ENCODE measurements at regions not wholly inside any gene's neighbourhood (a gene's known extent, or its start where the extent isn't known, plus 50 kb on each side); places are given as distances from the start of the nearest gene placed in this dataset.
A peak's percentile ranks its signal among the peaks of the same experiment; 100 is the strongest.
"Not testable (repeated sequence)": the region's sequence is repeated elsewhere in the genome, so short reads cannot be mapped to it uniquely, and the experiment has no call there.

- Histone ChIP-seq H3K4me2 (ENCODE audit: low read depth, low read length, poor library complexity, severe bottlenecking) (no peak overlapping the region), H3K79me2 (ENCODE audit: low read length) (no peaks in the 10 kb centered on the region), H3K4me3 (ENCODE audit: low read length) (no peak overlapping the region), H3K4me1 (ENCODE audit: low read length) (no peaks in the 10 kb centered on the region), H3K9me3 (ENCODE audit: low read length) (no peaks in the 10 kb centered on the region), H4K20me1 (ENCODE audit: insufficient read depth, low read depth, low read length) (no peaks in the 10 kb centered on the region), H3K9me2 (replicated peaks; ENCODE audit: insufficient read depth, low read length) (no peaks in the 10 kb centered on the region), H3K9ac (ENCODE audit: low read length) (no peak overlapping the region), H3K27ac (ENCODE audit: low read length) (no peak overlapping the region), H3K36me3 (ENCODE audit: insufficient read depth, low read length) (no peaks in the 10 kb centered on the region), H3K27me3 (ENCODE audit: low read length) (no peaks in the 10 kb centered on the region; the same call in 1 of the 2 replicates), H2AFZ (ENCODE audit: low read length) (no peak overlapping the region)
- no peak for DNase-seq
These were observed 151.7 kb upstream of the MOCS2 start for GRCh38 chr5:53261245-53261644.

DNA sequence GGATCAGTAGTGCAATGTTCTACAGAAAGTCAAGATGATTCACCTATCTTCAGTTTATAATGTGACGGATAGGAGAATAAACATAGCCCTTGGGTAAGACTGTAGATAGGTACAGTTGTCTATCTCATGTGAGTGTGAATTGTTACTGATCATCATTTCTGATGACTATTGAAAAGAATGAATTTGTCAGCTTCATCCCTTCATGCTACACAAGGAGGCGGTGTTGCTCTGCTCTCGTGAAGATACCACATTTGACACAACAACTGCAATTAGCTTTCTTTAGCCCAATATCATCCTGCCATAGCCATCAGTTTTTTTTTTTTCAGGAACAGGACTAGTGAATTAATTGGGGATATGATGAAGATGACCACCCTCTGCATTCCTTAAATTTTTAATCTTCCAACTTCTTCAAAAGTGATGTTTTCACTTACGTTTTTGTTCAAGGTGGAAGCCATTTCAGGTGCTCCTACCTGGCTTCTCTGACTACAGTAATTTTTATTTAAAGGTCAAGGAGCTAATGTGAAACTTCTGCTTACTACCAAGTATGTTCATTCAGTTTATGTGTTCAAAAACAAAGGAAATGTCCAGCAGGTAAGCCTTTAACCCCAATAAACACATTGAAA, 152.9 kb upstream of the MOCS2 start:
- no peak overlapping the region for H3K4me3 ChIP-seq (ENCODE audit: low read length)
- DNase-seq = peak; percentile 61
- no peak overlapping the region for H2AFZ ChIP-seq (ENCODE audit: low read length)
- no peaks in the 10 kb centered on the region; the same call in 1 of the 2 replicates for H3K27me3 ChIP-seq (ENCODE audit: low read length)
- H4K20me1 ChIP-seq (ENCODE audit: insufficient read depth, low read depth, low read length) = no peaks in the 10 kb centered on the region
- H3K79me2 ChIP-seq (ENCODE audit: low read length) = no peaks in the 10 kb centered on the region
- H3K4me1 ChIP-seq (ENCODE audit: low read length) = no peaks in the 10 kb centered on the region
- no peak overlapping the region for H3K27ac ChIP-seq (ENCODE audit: low read length)
- no peaks in the 10 kb centered on the region for H3K36me3 ChIP-seq (ENCODE audit: insufficient read depth, low read length)
- no peak overlapping the region for H3K4me2 ChIP-seq (ENCODE audit: low read depth, low read length, poor library complexity, severe bottlenecking)
- H3K9me3 ChIP-seq (ENCODE audit: low read length) = no peaks in the 10 kb centered on the region
- no peaks in the 10 kb centered on the region for H3K9me2 ChIP-seq (replicated peaks; ENCODE audit: insufficient read depth, low read length)
- no peak overlapping the region for H3K9ac ChIP-seq (ENCODE audit: low read length)

GRCh38 chr5:53263151-53263550, 153.6 kb upstream of the MOCS2 start:
- no peak for DNase-seq
- Histone ChIP-seq H3K36me3 (ENCODE audit: insufficient read depth, low read length) (no peaks in the 10 kb centered on the region), H3K9me3 (ENCODE audit: low read length) (no peaks in the 10 kb centered on the region), H3K9me2 (replicated peaks; ENCODE audit: insufficient read depth, low read length) (no peaks in the 10 kb centered on the region), H2AFZ (ENCODE audit: low read length) (no peak overlapping the region), H3K4me2 (ENCODE audit: low read depth, low read length, poor library complexity, severe bottlenecking) (no peak overlapping the region), H3K4me1 (ENCODE audit: low read length) (no peaks in the 10 kb centered on the region), H3K27ac (ENCODE audit: low read length) (no peak overlapping the region), H3K79me2 (ENCODE audit: low read length) (no peaks in the 10 kb centered on the region), H3K27me3 (ENCODE audit: low read length) (no peaks in the 10 kb centered on the region; the same call in 1 of the 2 replicates), H4K20me1 (ENCODE audit: insufficient read depth, low read depth, low read length) (no peaks in the 10 kb centered on the region), H3K9ac (ENCODE audit: low read length) (no peak overlapping the region), H3K4me3 (ENCODE audit: low read length) (no peak overlapping the region)

- H3K9me2 ChIP-seq (replicated peaks; ENCODE audit: insufficient read depth, low read length) = no peaks in the 10 kb centered on the region
- no peak overlapping the region for H3K27ac ChIP-seq (ENCODE audit: low read length)
- H3K4me2 ChIP-seq (ENCODE audit: low read depth, low read length, poor library complexity, severe bottlenecking) = no peak overlapping the region
- H3K4me3 ChIP-seq (ENCODE audit: low read length) = no peak overlapping the region
- H4K20me1 ChIP-seq (ENCODE audit: insufficient read depth, low read depth, low read length) = no peaks in the 10 kb centered on the region
- H3K4me1 ChIP-seq (ENCODE audit: low read length) = no peaks in the 10 kb centered on the region
- DNase-seq = no peak
- H3K9ac ChIP-seq (ENCODE audit: low read length) = no peak overlapping the region
- no peaks in the 10 kb centered on the region for H3K36me3 ChIP-seq (ENCODE audit: insufficient read depth, low read length)
- H3K79me2 ChIP-seq (ENCODE audit: low read length) = no peaks in the 10 kb centered on the region
- no peak overlapping the region for H2AFZ ChIP-seq (ENCODE audit: low read length)
- H3K27me3 ChIP-seq (ENCODE audit: low read length) = no peaks in the 10 kb centered on the region; the same call in 1 of the 2 replicates
- no peaks in the 10 kb centered on the region for H3K9me3 ChIP-seq (ENCODE audit: low read length)
These were observed 155.5 kb upstream of the MOCS2 start for GRCh38 chr5:53265043-53265442.

- H3K4me1 ChIP-seq (ENCODE audit: low read length); H3K9me2 ChIP-seq (replicated peaks; ENCODE audit: insufficient read depth, low read length); H4K20me1 ChIP-seq (ENCODE audit: insufficient read depth, low read depth, low read length); H3K79me2 ChIP-seq (ENCODE audit: low read length); H3K4me3 ChIP-seq (ENCODE audit: low read length); H3K36me3 ChIP-seq (ENCODE audit: insufficient read depth, low read length); H3K4me2 ChIP-seq (ENCODE audit: low read depth, low read length, poor library complexity, severe bottlenecking); H3K27ac ChIP-seq (ENCODE audit: low read length); H3K9me3 ChIP-seq (ENCODE audit: low read length); H3K9ac ChIP-seq (ENCODE audit: low read length); H3K27me3 ChIP-seq (ENCODE audit: low read length); H2AFZ ChIP-seq (ENCODE audit: low read length); DNase-seq: not testable (repeated sequence)
These were observed 158.7 kb upstream of the MOCS2 start for GRCh38 chr5:53268241-53268640.

- no peaks in the 10 kb centered on the region for H3K36me3 ChIP-seq (ENCODE audit: insufficient read depth, low read length)
- H3K9me3 ChIP-seq (ENCODE audit: low read length) = no peaks in the 10 kb centered on the region
- no peaks in the 10 kb centered on the region for H3K4me1 ChIP-seq (ENCODE audit: low read length)
- no peaks in the 10 kb centered on the region for H3K9me2 ChIP-seq (replicated peaks; ENCODE audit: insufficient read depth, low read length)
- H3K9ac ChIP-seq (ENCODE audit: low read length) = no peak overlapping the region
- no peak for DNase-seq
- H3K27ac ChIP-seq (ENCODE audit: low read length) = no peak overlapping the region
- no peaks in the 10 kb centered on the region for H4K20me1 ChIP-seq (ENCODE audit: insufficient read depth, low read depth, low read length)
- no peak overlapping the region for H3K4me3 ChIP-seq (ENCODE audit: low read length)
- no peak overlapping the region for H3K4me2 ChIP-seq (ENCODE audit: low read depth, low read length, poor library complexity, severe bottlenecking)
- H3K27me3 ChIP-seq (ENCODE audit: low read length) = no peaks in the 10 kb centered on the region
- H2AFZ ChIP-seq (ENCODE audit: low read length) = no peak overlapping the region
- H3K79me2 ChIP-seq (ENCODE audit: low read length) = no peaks in the 10 kb centered on the region
These were observed 166.1 kb upstream of the MOCS2 start for GRCh38 chr5:53275666-53276065.

- no peak overlapping the region for H3K4me3 ChIP-seq (ENCODE audit: low read length)
- no peaks in the 10 kb centered on the region for H3K9me3 ChIP-seq (ENCODE audit: low read length)
These were observed 167.3 kb upstream of the MOCS2 start for GRCh38 chr5:53276825-53277224.

DNA sequence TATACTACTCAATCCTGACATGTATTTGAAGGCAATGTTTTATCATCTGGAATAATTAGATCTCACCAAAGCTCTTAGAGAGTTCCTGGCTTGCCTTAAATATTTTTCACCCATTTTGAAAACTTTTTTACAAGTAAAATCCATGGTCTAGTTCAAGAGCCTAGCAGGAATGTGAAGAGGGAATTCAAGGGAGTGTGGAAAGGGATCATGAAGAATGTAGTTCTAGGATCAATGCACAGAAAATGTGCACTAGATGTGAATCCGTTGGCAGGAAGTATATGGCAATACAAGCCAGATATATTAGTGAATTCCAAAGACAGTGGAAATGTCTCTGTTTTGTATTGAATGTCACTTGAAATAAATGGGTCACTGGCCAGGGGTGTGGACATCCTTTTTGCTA, 167.9 kb upstream of the MOCS2 start:
- H4K20me1 ChIP-seq (ENCODE audit: insufficient read depth, low read depth, low read length) = no peaks in the 10 kb centered on the region
- H3K4me1 ChIP-seq (ENCODE audit: low read length) = no peaks in the 10 kb centered on the region
- DNase-seq = no peak
- no peaks in the 10 kb centered on the region for H3K36me3 ChIP-seq (ENCODE audit: insufficient read depth, low read length)
- no peak overlapping the region for H2AFZ ChIP-seq (ENCODE audit: low read length)
- H3K27me3 ChIP-seq (ENCODE audit: low read length) = no peaks in the 10 kb centered on the region
- H3K4me3 ChIP-seq (ENCODE audit: low read length) = no peak overlapping the region
- H3K9me2 ChIP-seq (replicated peaks; ENCODE audit: insufficient read depth, low read length) = no peaks in the 10 kb centered on the region
- no peak overlapping the region for H3K4me2 ChIP-seq (ENCODE audit: low read depth, low read length, poor library complexity, severe bottlenecking)
- H3K9me3 ChIP-seq (ENCODE audit: low read length) = no peaks in the 10 kb centered on the region
- H3K79me2 ChIP-seq (ENCODE audit: low read length) = no peaks in the 10 kb centered on the region
- H3K27ac ChIP-seq (ENCODE audit: low read length) = no peak overlapping the region
- H3K9ac ChIP-seq (ENCODE audit: low read length) = no peak overlapping the region

More at GRCh38 chr5:53276825-53277224, 167.3 kb upstream of the MOCS2 start:
- Histone ChIP-seq H3K4me1 (ENCODE audit: low read length) (no peaks in the 10 kb centered on the region), H3K9me2 (replicated peaks; ENCODE audit: insufficient read depth, low read length) (no peaks in the 10 kb centered on the region), H3K79me2 (ENCODE audit: low read length) (no peaks in the 10 kb centered on the region), H3K36me3 (ENCODE audit: insufficient read depth, low read length) (no peaks in the 10 kb centered on the region), H4K20me1 (ENCODE audit: insufficient read depth, low read depth, low read length) (no peaks in the 10 kb centered on the region), H3K9ac (ENCODE audit: low read length) (no peak overlapping the region), H3K27me3 (ENCODE audit: low read length) (no peaks in the 10 kb centered on the region), H2AFZ (ENCODE audit: low read length) (no peak overlapping the region), H3K4me2 (ENCODE audit: low read depth, low read length, poor library complexity, severe bottlenecking) (no peak overlapping the region), H3K27ac (ENCODE audit: low read length) (no peak overlapping the region)
- DNase-seq = no peak

All from Karpas-422 (cell line).